HG03521 (cell line): ENCODE measurements at regions not wholly inside any gene's neighbourhood (a gene's known extent, or its start where the extent isn't known, plus 50 kb on each side); places are given as distances from the start of the nearest gene placed in this dataset.
"Not testable (repeated sequence)": the region's sequence is repeated elsewhere in the genome, so short reads cannot be mapped to it uniquely, and the experiment has no call there.

Experiments
- ATAC-seq: cut with Tn5 transposase; IDR thresholded peaks from one replicate; pipeline ENCODE4 v1.9.1; 2021; ENCODE audit warnings: mild to moderate bottlenecking, moderate library complexity; ENCODE audit not compliant: unreplicated experiment

GRCh38 chr15:79602731-79603130, 170.6 kb downstream of the MINAR1 start:
- ATAC-seq = no peak

GRCh38 chr15:79606831-79607355, 174.8 kb downstream of the MINAR1 start:
- no peak for ATAC-seq

GRCh38 chr15:79608066-79608864, 176.1 kb downstream of the MINAR1 start:
- ATAC-seq = no peak

GRCh38 chr15:79609506-79609905, 177.4 kb downstream of the MINAR1 start:
- no peak for ATAC-seq

DNA sequence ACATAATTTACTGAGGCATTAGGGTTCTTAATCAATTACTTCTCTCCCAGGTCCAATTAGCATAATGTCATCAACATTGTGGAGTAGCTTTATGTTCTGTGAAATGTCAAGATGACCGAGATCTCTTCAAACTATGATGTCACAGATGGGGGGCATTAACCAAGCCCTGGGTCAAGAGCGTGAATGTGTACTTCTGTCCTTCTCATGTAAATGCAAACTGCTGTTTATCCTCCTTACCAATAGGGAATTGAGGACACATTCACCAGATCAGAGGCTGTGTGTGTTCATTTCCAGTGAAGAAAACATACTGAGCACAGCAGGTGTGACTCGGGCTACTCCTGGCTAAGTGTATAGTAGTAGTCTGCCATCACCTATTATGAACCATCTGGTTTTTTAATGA, 177.9 kb downstream of the MINAR1 start:
- ATAC-seq = no peak

- no peak for ATAC-seq
Measured at GRCh38 chr15:79615754-79616153, 183.6 kb downstream of the MINAR1 start.

DNA sequence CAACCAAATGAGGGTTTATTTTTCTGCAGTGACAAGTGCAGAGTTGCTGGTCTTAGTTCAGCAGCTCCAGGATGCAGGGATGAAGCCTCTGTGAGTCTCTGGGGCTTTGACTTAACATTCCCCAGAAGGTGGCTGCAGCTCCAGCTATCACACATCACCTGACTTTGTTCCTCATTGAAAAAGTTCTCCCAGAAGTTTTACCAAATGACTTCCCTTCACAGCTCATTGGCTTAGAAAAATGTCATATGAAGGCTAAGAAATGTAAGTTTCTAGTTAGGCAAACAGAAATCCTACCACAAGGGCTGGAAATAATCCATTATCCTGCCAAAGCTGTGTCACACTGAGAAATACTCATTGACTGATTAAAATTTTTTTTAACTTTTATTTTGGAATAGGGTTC, 184.9 kb downstream of the MINAR1 start:
- no peak for ATAC-seq

GRCh38 chr15:79620112-79620857, 188.1 kb downstream of the MINAR1 start:
- no peak for ATAC-seq

- not testable (repeated sequence) for ATAC-seq
Measured at GRCh38 chr15:79621805-79622204, 189.7 kb downstream of the MINAR1 start.

DNA sequence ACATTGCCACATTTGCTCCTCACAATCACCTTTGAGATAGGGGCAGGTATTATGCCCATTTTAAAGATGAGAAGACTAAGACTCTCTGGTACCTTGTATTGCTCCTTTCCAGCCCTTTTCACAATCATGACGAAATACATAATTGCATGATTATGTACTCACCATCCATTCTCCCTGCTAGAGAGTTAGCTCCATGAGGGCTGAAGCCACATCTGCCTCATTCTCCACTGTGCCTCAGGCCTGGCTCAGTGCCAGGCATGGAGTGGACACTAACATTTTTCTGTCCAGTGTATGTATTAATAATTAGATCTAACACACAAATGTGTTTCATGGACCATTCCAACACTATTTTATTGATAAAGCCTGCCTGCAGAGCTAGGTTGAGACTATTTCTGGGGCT, 191.4 kb downstream of the MINAR1 start:
- ATAC-seq = no peak

DNA sequence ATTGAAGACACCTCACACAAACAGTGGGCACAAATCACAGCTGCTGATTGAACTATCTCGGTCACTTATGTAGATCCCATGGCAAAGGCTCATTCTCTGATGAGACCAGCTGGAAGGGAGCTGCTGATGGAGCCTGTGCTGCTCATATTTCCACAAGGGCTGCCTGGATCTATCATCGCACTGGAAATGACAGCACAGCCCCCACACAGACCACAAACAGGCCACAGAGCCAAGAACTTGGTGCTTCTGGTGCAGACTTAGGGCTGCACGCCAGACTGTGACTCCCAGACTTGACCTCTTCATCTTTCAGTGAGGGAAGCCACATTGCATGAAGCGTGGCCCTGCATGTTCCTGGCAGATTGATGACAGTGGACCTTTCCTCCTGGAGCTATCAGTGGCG, 197.6 kb downstream of the MINAR1 start:
- no peak for ATAC-seq

- ATAC-seq = no peak
Measured at GRCh38 chr15:79632457-79632856, 200.3 kb downstream of the MINAR1 start.

DNA sequence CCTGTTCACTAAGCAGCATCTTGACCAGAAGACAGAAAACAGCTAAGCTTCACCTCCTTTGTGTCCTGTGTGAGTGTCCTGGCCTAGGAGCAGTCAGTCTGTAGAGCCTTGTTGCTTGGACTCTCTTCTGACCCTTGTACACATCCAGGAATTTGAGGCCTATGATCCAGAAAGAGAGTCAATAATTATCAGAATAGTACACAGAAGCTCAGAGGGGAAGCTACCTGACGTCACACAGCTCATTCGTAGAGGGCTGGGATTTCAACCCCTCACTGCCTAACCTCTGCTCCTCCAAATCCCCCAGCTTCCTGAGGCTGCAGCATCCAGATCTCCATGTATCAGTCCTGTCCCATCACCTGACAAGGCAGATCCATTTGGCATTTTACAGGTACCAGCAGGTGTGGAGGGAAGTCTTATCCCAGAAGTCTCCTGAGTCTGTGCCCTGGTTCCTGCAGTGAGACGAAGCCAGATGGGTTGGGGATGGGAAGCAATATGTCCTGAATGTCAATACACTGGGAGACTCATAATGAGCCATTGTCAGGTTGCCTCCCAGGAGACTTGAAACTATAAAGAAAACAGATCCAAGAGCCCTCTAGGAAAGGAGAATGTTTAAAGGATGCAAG, 203.1 kb downstream of the MINAR1 start:
- no peak for ATAC-seq

DNA sequence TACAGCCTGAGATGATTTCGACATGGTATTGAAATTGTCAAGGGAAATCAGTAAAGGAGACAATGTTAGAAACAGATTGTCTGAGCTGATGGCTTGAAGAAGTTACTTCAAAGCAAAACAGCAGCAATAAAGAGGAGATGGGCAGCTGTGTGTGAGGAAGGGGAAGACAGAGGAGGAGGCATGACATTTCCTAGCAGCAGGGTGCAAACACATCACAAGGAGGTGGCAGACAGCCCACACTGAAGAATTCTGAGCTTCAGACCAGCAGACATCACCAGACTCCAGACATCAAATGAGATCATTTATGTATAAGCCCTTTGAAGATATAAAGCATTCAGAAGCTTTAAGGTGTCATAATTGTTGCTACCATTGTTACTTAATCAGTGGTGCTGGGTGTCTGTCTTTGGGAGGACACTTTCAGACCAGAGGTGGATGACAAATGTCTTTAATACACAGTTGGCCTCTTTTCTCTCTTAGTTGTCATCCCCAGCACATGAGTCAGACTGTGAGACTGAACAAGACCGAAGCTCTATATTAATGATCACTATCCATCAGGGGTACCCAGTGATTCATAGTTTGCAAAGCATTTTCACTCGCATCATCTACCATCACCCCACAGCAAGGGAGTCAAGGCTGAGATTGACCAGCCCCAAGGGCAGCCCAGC, 203.9 kb downstream of the MINAR1 start:
- no peak for ATAC-seq

GRCh38 chr15:79640206-79640605, 208.1 kb downstream of the MINAR1 start:
- ATAC-seq = no peak

GRCh38 chr15:79641841-79642240, 209.7 kb downstream of the MINAR1 start:
- ATAC-seq = no peak

DNA sequence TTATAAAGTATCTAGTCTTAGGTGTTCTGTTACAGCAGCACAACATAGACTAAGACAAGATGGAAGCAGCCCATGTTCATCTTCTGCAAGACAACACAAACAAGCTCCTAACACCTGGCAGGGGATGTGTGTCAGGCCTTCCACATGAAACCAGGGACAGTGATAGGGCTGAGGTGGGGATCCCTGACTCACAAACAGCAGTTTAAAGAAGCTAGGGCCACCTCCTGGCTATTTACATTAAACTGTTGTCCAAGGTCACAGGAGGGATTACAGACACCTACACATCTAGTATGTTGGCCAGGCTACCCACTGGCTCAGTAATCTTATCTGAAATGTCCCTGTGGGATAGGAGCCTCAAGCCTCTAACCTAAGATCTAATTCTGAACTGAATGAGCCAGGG, 211.3 kb downstream of the MINAR1 start:
- ATAC-seq = no peak

DNA sequence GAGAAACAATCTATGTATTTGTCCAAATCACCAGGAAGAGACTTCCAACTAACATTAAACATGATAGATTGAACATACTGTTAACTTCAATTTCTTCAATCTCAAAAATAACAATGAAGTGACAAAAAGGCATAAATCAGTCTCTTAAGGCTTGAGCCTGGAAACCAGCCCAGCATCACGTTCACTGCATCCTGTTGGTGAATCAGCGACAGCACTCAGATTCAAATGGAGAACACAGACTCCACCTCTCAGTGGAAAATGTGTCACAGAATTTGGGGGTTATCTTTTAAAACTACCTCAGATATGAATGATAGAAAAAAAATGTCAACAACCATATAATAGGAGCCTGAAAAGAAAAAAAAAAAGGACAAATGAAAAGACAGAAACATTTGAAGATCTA, 212.0 kb downstream of the MINAR1 start:
- no peak for ATAC-seq

GRCh38 chr15:79652972-79653371, 220.8 kb downstream of the MINAR1 start:
- not testable (repeated sequence) for ATAC-seq

GRCh38 chr15:79653533-79653932, 221.4 kb downstream of the MINAR1 start:
- ATAC-seq = no peak
